Erythroblast (primary cell): ENCODE measurements at regions not wholly inside any gene's neighbourhood (a gene's known extent, or its start where the extent isn't known, plus 50 kb on each side); places are given as distances from the start of the nearest gene placed in this dataset.
A peak's percentile ranks its signal among the peaks of the same experiment; 100 is the strongest.
"Not testable (repeated sequence)": the region's sequence is repeated elsewhere in the genome, so short reads cannot be mapped to it uniquely, and the experiment has no call there.

Experiments used
- DNase-seq, 2 experiments: peaks; one replicate each; lab custom pipeline; 2025; lab: John Stamatoyannopoulos, UW
- GATA1 ChIP-seq: IDR thresholded peaks from 2 replicates; pipeline ENCODE4 v1.6.1; 2011; ENCODE audit warnings: low read depth, mild to moderate bottlenecking, control low read depth, low read length, moderate library complexity
- POLR2A ChIP-seq: IDR thresholded peaks from 2 replicates; pipeline ENCODE4 v1.6.1; 2011; ENCODE audit warnings: mild to moderate bottlenecking, low read length

GRCh38 chr11:86148345-86148747, 79.5 kb upstream of the PICALM start:
- TF ChIP-seq POLR2A: peak; percentile 55
- no peak for TF ChIP-seq GATA1
- peak; percentile 83 to 94 for DNase-seq

GRCh38 chr11:86147004-86147403, 78.1 kb upstream of the PICALM start:
- peak in 1 of 2 experiments; percentile 40 for DNase-seq
- TF ChIP-seq GATA1 (no peak), POLR2A (no peak)

- TF ChIP-seq POLR2A (no peak), GATA1 (peak; percentile 53)
- DNase-seq: peak; percentile 87 to 96
Measured at GRCh38 chr11:86145439-86146156, 76.7 kb upstream of the PICALM start.

GRCh38 chr11:86144846-86145245, 76.0 kb upstream of the PICALM start:
- peak in 1 of 2 experiments; percentile 54 for DNase-seq
- TF ChIP-seq GATA1: no peak
- no peak for TF ChIP-seq POLR2A

GRCh38 chr11:86144087-86144486, 75.2 kb upstream of the PICALM start:
- DNase-seq: not testable (repeated sequence)

GRCh38 chr11:86143087-86144030, 74.5 kb upstream of the PICALM start:
- peak; percentile 79 to 93 for DNase-seq
- TF ChIP-seq GATA1 (no peak), POLR2A (no peak)

- DNase-seq: no peak
- TF ChIP-seq GATA1 (no peak), POLR2A (no peak)
Measured at GRCh38 chr11:86142170-86142569, 73.3 kb upstream of the PICALM start.

GRCh38 chr11:86141727-86142126, 72.8 kb upstream of the PICALM start:
- no peak for DNase-seq
- no peak for TF ChIP-seq POLR2A
- no peak for TF ChIP-seq GATA1

- TF ChIP-seq POLR2A (no peak), GATA1 (no peak)
- DNase-seq: peak; percentile 38 to 54
Measured at GRCh38 chr11:86140334-86140990, 71.6 kb upstream of the PICALM start.

GRCh38 chr11:86138958-86139357, 70.1 kb upstream of the PICALM start:
- TF ChIP-seq POLR2A (no peak), GATA1 (no peak)
- DNase-seq: peak in 1 of 2 experiments; percentile 45

- no peak for TF ChIP-seq POLR2A
- TF ChIP-seq GATA1: no peak
- no peak for DNase-seq
Measured at GRCh38 chr11:86136538-86136937, 67.7 kb upstream of the PICALM start.

GRCh38 chr11:86135319-86135714, 66.4 kb upstream of the PICALM start:
- TF ChIP-seq GATA1 (no peak), POLR2A (no peak)
- DNase-seq: no peak

GRCh38 chr11:86134580-86135318, 65.9 kb upstream of the PICALM start:
- DNase-seq: peak; percentile 61 to 80
- TF ChIP-seq POLR2A: peak; percentile 23
- no peak for TF ChIP-seq GATA1
